Iris pigment epithelial cell (primary cell): ENCODE measurements at regions not wholly inside any gene's neighbourhood (a gene's known extent, or its start where the extent isn't known, plus 50 kb on each side); places are given as distances from the start of the nearest gene placed in this dataset.
"Not testable (repeated sequence)": the region's sequence is repeated elsewhere in the genome, so short reads cannot be mapped to it uniquely, and the experiment has no call there.

Experiments
- DNase-seq: peaks from one replicate; pipeline ENCODE4 v3.0.0-alpha.2; 2011; ENCODE audit warnings: low read depth

DNA sequence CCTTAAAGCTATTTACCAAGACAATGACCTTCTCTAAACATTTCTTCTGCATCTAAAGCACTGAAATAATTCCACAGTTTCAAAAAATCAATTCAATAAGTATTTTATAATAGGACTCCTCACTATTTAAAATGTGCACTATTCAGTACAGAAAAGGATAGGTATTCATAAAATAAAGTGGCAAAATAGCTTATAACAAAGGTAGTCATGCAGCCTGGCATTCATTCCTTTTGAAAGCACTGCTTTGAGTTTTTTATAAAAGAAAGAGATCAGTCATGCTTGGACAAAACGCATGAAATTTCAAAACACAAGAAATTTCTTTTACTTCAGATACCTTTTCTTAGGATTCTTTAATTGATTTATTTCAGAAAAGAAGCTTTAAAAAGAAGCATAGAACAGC lies 689.7 kb upstream of the PHF14 start:
- DNase-seq = no peak

DNA sequence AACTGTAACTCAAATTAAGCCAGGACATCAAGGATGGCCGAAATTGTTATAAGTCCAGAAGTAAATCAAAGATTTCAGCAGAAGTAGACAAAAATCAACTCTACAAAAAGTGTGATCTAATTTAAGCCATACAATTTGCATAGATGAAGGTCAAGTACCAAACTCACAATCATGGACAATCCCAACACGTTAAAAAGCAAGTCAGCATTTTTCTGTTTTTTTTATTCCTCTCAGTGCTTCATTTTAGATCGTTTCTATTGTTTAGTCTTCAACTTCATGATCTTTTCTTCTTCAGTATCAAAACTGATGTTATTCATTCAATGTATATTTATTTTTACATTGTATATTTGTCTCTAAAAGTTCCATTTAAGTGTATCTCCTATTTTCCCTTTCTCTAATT lies 674.3 kb upstream of the PHF14 start:
- no peak for DNase-seq

DNA sequence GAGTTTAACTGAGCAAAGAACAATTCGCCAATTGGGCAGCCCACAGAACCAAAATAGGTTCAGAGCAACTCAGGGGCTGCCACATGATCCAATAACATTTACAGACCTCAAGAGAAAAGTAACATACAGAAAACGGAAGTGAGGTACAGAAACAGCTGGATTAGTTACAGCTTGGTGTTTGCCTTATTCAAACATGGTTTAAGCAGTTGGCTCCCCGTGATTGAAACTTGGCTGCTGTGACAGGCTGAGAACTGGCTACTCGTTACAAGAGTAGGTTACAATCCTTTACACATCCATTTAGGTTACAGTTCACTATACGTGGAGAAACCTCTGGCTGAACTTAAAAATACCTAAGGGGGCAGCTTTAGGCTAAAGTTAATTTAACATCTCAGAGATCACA lies 673.1 kb upstream of the PHF14 start:
- no peak for DNase-seq

DNA sequence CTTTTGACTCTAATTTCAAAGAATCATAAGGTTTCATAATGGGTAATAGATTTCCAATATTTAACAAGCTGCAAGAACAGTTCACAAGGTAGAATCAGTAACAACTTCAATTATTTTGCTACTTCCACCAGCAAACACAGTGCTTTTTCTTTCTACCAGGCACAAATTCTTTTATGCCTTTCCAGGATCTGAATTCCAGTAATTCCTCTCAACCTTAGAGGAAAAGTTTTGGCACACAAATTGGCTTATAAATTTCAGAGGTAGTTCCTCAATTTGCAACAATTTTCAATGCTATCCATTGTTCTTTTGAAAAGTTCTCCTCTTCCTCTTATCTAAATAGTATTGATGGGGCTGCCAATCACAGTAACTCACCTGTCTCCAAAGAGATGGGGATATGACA lies 665.4 kb upstream of the PHF14 start:
- no peak for DNase-seq

DNA sequence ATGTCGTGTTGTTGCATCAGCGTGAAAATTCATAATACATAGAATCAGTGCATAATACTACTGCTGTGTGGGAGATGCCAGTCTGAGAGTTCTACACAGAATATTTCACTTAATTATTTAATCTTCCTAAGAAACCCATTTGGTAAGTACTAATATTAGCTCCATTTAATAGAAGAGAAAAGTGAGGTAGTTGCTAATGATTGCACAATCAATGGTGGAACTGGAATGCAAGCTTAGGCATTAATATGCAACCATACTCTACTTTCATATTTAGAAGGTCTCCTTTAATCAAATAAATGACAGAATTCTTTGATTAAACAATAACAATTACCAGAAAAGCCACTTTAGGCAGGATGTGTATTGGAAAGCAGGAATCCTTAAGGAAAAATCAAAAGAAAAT lies 660.7 kb upstream of the PHF14 start:
- DNase-seq = no peak

DNA sequence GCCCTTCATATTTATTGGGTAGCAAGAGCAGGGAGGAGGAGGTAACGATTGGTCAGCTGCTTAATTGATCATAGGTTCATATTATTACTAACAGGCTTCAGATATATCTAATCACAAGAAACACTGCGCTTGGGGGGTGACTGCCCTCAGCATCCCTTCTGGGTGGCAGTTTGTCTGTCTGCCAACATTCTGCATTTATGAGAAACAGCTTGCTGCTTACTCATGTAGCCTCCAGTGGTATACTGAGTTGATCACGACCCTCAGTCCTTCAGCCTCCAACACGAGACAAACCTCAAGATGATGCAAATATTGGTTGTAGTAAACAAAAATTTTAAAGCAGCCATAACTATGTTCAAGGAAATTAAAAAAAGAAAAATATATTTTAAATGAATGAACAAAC lies 657.8 kb upstream of the PHF14 start:
- DNase-seq = no peak

DNA sequence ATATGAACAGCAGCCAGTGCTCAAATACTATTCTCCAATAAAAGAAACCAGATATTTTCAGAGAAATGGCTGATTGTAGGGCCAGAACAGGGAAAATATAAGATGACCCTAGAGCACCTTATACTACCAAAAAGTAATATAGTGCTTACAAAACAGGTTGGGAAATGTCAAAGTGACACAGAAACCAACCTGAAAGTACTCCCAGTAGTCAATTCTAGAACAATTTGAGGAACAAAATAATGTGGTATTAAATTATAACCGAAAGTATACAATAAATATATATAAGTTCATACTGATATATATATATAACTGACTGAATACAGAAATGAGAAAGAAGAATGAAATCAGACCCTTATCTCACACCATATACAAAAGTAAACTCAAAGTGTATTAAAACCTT lies 657.2 kb upstream of the PHF14 start:
- DNase-seq = no peak

DNA sequence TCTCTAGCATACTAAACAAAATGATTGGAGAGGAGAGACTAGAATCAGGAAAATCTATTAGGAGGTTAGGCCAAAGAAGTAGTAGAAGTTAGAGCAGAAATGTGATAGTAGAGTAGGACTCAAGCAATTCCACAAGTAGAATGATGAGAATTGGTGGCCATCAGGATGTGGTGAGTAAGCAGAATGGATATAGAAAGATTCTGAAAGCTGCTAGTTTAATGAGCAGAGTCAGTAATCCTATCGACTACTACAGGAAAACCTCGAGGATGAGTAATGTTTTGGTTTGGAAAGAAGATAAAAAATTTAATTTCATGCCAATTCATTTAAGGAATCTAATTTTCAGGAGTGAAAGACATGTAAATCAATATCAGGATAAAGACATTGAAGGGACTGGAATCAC lies 648.3 kb upstream of the PHF14 start:
- no peak for DNase-seq

DNA sequence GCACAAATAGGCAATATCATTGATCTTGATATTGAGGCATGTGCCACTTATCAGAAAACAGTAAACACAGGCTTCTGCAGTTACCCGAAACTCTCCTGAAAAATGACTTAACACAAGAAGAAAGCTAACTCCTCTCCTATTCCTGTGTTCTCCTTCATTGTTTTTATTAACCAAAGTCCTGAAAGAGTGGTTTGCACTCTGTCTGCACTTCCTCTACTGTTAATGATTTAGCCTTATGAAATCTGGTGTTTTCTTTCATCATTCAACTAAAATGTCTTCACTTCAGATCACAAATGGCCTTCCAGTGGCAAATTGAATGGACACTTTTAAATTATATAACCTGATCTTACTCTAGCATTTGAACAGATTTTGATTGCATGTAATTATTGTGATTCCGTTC lies 630.6 kb upstream of the PHF14 start:
- DNase-seq = no peak

DNA sequence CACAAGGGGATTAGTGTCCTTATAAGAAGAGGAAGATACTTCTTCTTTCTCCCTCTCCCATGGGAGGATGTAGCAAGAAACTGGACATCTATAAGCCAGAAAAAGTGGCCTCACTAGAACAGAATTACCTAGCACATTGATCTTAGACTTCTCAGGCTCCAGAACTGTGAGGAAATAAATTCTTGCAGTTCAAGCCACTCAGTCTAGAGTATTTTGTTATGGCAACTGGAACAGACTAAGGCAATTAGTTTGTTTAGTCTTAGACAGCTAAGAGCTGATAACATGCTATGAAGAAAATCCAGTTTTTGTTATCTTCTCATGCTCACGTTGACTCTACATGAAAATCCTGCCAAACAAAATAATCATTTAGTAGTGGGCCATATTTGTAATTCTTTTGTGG lies 627.6 kb upstream of the PHF14 start:
- DNase-seq = no peak

DNA sequence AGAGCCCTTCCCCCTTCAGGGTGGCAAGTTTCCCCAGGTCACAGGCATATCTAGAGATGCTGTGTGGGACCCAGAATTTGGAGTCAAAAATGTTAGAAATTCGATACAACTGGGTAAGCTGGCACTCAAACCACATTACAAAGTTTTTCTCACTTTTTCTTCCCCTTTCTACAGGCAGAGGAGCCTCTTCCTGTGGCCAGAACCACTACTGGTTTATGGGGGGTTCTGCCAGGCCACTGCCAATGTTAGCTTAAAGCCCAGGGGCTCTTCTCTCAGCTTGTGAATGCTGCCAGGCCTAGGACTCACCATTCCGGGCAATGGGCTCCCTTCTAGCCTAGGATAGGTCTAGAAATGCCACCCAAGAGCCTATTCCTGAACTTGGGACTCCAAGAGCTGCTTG lies 617.9 kb upstream of the PHF14 start:
- no peak for DNase-seq

DNA sequence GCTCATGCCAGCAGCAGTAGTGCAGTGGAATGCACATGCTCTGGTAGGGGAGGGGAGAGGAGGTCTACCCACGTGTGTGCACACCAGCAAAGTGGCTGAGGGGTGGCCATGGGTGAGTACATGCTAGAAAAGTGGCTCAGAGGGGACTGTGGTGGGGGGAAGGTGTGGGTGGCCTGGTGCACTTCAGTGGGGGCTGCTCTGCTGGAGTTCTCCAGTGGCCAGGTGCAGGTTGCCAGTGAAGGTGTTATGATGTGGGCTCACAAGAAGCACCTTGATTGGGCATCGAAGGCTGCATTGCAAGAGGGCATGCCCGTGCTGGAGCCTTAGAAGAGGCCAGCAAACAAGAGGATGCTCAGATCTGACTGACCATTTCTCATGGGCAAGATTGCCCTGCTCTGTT lies 613.6 kb upstream of the PHF14 start:
- no peak for DNase-seq

DNA sequence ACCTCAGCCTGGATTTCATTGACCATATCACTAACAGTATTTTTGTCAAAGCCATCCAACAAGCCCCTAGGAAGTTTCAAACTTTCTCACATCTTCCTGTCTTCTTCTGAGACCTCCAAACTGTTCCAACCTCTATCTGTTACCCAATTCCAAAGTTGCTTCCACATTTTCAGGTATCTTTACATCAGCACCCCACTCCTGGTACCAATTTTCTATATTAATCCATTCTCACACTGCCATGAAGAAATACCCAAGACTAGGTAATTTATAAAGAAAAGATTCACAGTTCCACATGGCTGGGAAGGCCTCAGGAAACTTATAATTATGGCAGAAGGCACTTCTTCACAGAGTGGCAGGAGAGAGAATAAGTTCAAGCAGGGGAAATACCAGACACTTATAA lies 571.9 kb upstream of the PHF14 start:
- DNase-seq = no peak

DNA sequence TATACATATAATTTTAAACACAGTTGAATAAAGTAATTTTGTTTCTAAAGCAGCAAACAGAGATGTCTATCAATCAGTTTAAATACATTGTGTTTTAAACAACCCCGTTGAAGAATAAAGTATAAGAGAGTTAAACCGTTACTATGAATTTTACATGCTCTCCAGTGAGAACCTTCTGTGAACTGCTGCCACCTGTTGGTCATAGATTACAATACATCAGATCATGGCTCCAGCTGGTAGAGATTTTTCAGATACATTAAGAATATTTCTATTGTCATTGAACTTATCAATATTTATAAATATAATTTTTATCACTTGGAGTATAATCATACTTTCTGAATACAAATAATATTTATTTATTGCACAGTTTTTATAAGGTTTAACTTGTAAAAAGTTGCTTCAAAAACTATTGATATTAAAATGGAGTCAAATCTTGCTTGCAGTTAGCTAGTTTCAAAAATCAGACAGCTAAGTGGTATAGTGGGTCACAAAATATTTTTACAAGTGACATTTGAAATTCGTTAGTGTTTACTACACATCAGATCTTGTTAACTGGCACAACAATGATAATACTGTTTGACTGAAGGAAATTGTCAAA lies 561.2 kb upstream of the PHF14 start:
- peak; percentile 10 for DNase-seq

DNA sequence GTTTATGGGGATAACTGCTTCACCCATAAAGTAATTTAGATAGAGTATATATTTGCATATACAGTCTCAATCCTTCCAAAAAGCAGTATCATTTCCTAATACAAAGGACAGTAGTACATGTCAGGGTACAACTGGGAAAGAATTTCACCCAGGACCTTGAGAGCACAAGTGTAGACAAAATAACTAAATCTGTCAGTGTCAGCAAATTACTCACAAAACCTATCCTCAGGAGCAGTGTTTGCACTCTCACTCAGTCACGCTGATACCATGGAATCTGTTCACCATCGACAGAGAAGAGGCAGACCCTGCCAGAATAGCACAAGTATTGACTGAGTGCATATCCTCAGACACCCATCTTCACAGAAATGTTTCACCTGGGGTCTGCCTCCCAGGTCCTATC lies 554.7 kb upstream of the PHF14 start:
- no peak for DNase-seq

DNA sequence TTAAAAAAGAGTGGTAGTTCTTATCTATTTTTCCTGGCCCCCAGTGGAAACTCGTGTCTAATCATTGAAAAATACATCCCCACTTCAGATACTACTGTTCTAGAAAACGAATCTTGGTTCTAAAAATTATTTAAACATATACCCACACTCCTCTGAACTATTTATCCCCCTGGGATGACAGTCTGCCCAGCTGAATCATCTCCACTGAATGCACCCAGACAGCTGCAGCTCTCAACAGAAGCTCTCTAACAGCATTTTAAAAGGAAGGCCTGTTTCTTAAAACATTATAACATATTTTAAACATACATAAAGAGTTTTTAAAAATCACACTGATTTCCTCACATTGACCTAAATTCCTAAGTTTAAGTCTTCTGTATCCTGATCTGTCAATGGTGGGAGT lies 544.6 kb upstream of the PHF14 start:
- no peak for DNase-seq

DNA sequence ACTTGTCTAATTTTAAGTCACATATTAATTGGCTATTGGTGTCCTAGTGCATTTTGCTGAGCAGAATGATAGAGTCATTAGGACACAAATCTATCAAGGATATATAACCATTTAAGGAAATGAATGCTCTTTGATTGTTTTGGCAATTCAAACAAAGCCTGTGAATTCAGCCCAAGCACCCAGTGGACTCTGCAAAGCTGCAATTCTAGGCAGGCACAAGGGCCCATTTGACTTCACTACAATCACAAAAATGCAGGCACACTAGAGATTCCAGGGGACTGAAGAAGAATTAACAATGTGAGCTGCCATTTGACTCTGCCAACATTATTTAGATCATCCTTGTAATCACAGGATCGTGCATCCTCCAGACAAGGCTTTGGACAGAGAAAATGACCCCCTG lies 544.2 kb upstream of the PHF14 start:
- DNase-seq = no peak

DNA sequence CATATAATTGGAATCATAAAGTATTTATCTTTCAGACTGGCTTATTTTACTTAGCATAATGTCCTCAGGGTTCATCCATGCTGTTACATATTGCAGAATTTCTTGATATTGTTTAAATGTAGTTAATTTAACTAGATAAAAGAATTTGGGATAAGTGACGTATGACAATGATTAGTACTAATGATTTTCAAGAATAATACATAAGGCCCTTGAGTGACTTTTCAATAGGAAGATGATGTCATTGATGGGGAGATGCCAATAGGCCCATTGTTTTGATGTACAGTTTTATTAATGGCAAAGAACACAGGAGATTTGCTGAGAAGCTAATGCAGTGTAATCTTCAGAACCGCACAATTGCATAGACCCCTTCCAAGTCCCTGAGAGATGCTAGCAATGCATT lies 537.4 kb upstream of the PHF14 start:
- DNase-seq = no peak

DNA sequence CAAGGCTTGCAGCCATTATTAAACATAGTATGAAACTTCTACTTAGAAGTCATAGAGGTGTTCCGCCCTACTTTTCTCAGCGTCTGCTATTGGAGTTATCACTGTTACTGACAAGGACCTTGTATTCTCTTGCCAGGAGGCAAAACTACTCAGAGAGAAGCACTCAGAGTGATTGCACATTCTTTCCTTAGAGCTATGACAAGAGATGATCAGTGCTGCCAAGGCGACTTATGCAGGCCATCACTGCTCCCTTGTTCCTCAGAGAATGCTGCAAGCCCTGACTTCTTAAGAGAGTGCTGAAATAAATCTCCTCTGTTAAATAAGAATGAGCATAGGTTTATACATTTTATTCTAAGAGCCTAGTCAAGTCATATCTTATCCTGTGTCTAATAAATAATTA lies 534.6 kb upstream of the PHF14 start:
- DNase-seq = no peak

DNA sequence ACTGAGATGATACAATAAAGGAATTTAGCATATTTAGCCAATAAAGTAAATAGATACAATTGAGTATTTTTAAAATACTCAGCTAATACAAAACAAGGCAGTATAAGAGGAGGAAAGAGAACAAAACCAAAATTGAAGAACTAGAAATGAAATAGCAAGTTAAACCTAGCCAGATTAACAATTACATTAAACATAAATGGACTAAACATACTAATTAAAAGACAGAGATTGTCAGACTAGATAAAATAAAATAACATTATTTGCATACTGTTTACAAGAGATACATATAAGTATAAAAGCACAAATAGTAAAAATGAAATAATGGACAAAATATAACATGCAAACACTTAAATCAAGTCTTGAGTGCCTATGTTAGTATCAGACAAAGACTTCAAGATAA lies 517.7 kb upstream of the PHF14 start:
- no peak for DNase-seq

DNA sequence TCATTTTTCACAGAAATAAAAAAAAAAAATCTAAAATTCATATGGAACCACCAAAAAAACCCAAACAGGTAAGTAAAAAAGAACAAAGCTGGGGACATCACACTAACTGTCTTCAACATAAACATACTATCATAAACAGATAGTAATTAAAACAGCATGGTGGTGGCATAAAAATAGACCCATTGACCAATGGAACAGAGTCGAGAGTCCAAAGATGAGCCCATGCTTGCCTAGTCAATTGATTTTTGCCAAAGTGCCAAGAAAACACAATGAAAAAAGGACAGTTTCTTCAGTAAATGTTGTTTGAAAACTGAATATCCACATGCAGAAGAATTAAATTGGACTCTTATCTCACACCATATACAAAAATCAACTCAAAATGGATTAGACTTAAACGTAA lies 513.2 kb upstream of the PHF14 start:
- no peak for DNase-seq

DNA sequence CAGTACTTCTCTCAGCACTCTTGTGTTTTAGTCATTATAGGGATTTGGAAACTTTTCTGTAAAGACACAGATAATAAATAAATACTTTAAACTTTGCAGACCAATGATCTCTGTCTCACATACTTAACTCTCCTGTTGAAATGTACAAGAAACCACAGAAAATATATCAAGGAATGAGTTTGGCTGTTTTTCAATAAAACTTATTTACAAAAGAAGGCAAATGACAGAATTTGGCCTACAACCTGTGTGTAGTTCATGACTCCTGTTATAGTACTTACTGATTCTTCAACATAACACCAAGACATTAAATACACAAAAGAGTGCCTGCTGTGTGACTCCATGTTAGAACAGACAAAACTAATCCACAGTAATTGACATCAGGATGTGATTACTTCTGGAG lies 510.0 kb upstream of the PHF14 start:
- DNase-seq = no peak

DNA sequence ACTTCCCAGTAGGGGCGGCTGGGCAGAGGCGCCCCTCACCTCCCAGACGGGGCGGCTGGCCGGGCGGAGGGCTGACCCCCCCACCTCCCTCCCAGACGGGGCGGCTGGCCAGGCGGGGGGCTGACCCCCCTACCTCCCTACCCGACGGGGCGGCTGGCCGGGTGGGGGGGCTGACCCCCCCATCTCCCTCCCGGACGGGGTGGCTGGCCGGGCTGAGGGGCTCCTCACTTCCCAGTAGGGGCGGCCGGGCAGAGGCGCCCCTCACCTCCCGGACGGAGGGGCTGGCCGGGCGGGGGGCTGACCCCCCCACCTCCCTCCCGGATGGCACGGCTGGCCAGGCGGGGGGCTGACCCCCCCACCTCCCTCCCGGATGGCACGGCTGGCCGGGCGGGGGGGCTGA lies 508.1 kb upstream of the PHF14 start:
- DNase-seq = not testable (repeated sequence)

DNA sequence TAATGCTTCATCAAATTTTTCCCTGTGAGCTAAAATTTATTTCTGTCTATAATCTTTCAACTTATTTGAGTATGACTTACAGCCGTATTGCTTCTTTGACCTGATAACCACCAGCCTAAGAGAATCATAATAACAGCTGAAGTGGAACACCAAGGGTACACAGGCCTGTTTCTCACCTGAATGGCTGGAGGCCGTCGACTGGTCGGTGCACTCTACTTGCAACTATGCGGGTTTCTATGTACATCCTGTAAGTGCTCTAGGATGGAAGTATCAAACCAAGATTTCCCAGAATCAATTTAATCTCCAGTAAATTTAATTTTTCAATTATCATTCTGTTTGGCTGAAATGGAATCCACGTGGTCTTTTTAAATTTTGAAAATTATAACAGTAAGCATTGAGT lies 504.8 kb upstream of the PHF14 start:
- no peak for DNase-seq

DNA sequence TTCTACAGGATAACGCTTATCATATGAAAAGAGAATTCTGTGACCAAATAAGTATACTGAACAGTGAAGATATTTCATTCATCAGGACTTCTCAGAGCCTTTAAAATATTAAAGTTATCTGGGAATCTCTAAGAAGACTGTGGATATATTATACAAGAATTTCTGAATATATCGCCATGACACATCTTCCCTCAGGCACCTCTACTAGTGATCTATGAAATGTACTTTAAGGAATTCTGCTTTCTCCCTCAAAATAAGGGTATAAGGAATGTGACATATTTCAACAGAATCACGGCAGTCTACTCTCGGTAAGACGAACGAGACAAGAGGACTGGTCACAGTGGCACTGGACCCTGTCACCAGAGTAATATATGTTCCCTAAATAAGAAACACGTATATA lies 504.2 kb upstream of the PHF14 start:
- no peak for DNase-seq
